ENCODE measurements at regions not wholly inside any gene's neighbourhood (a gene's known extent, or its start where the extent isn't known, plus 50 kb on each side); places are given as distances from the start of the nearest gene placed in this dataset.

DNA sequence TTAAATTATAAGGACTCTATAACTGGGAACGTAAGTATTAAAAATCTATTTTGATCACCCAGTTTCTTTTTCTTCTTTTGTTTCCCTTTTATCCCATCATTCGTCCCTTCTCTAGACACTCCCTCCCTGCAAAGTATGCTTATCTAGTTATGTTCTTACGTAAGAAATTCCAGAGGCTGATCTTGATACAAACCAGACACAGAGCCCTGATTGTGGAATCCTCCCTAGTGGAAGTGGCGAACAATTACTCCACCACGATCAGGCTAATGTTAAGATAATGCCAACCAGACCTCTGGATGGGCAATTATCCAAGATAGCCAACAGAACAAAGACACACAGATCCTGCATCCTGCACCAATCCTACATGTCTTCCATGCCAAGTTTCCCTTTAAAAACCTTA, 1557.4 kb downstream of the PLA2G4A start:
- TF ChIP-seq CTCF (IDR thresholded peaks at IDR 0.05; ENCODE audit: borderline replicate concordance, extremely low read depth, low read length, poor library complexity, severe bottlenecking) (no peak), EZH2 (IDR thresholded peaks at IDR 0.05; ENCODE audit: borderline replicate concordance, low read depth, low read length, severe bottlenecking) (no peak)
